ENCODE measurements at regions not wholly inside any gene's neighbourhood (a gene's known extent, or its start where the extent isn't known, plus 50 kb on each side); places are given as distances from the start of the nearest gene placed in this dataset.

GRCh38 chr11:4203603-4204360 is 109.2 kb downstream of the RRM1 start:
- H3K4me3 ChIP-seq (replicated peaks in 1 of 2; ENCODE audit: low read depth in 1 of 2, low read length in 2 of 2): no peak overlapping the region
- H3K27me3 ChIP-seq (ENCODE audit: insufficient read depth, low read length): no peaks in the 10 kb centered on the region
- POLR2A ChIA-PET: no interaction called here
- ATAC-seq (peak; percentile 58; the same call in 1 of the 2 replicates), DNase-seq (ENCODE audit: low read depth, low spot score) (no peak)
- H3K9me2 ChIP-seq (ENCODE audit: insufficient read depth): no peaks in the 10 kb centered on the region
- H3K36me3 ChIP-seq (ENCODE audit: control insufficient read depth in 1 of 2, insufficient read depth in 2 of 2, low read length in 2 of 2): no peaks in the 10 kb centered on the region
- no peaks in the 10 kb centered on the region for H3K4me1 ChIP-seq (ENCODE audit: control insufficient read depth in 1 of 2, insufficient read depth in 2 of 2, low read length in 2 of 2)
- no peaks in the 10 kb centered on the region for H3K79me2 ChIP-seq (ENCODE audit: insufficient read depth, low read length)
- H2AFZ ChIP-seq (ENCODE audit: low read depth, low read length, poor library complexity, severe bottlenecking): no peak overlapping the region
- no peaks in the 10 kb centered on the region for H3K9me3 ChIP-seq (ENCODE audit: control insufficient read depth in 1 of 2, insufficient read depth in 1 of 2, low read depth in 1 of 2, low read length in 2 of 2)
- CTCF ChIA-PET: interaction anchor here (0.8 to 1.7 kb wide), 3 partner anchors 16 to 336 kb away, joined by 5 to 6 read pairs (median 5); no protein-coding TSS in a partner anchor
- no peak overlapping the region for H3K27ac ChIP-seq (ENCODE audit: low read depth, low read length)
- H3K9ac ChIP-seq (ENCODE audit: low read length): no peak overlapping the region
- H3K4me2 ChIP-seq (ENCODE audit: low read length): no peak overlapping the region
- intact Hi-C loops (cut with micrococcal nuclease): no loop called here
- RAD21 ChIA-PET (ENCODE audit: low non-redundant PET in 1 of 2, low total read pairs in 2 of 2, uncharacterized antibody in 2 of 2, unreplicated experiment in 2 of 2): interaction anchor here in 1 of 2 experiments (0.9 kb wide), 1 partner anchor 16 kb away, joined by 6 read pairs; no protein-coding TSS in a partner anchor
- BruUV-seq (replicated peaks): no TSS peak
- no peaks in the 10 kb centered on the region for H4K20me1 ChIP-seq (ENCODE audit: insufficient read depth)
- no peak for TF ChIP-seq SP1 (IDR thresholded peaks at IDR 0.05; ENCODE audit: low read depth)
- TF ChIP-seq ATF3 (IDR thresholded peaks at IDR 0.05): no peak
- no peak for TF ChIP-seq SIN3A (IDR thresholded peaks at IDR 0.05; ENCODE audit: low read depth)
- TF ChIP-seq SRF (IDR thresholded peaks at IDR 0.05; ENCODE audit: low read depth): no peak
- peak; percentile 14; the same call in 1 of the 2 replicates for TF ChIP-seq RAD21 (IDR thresholded peaks at IDR 0.05; ENCODE audit: low read depth)
- TF ChIP-seq, protein P1, sequence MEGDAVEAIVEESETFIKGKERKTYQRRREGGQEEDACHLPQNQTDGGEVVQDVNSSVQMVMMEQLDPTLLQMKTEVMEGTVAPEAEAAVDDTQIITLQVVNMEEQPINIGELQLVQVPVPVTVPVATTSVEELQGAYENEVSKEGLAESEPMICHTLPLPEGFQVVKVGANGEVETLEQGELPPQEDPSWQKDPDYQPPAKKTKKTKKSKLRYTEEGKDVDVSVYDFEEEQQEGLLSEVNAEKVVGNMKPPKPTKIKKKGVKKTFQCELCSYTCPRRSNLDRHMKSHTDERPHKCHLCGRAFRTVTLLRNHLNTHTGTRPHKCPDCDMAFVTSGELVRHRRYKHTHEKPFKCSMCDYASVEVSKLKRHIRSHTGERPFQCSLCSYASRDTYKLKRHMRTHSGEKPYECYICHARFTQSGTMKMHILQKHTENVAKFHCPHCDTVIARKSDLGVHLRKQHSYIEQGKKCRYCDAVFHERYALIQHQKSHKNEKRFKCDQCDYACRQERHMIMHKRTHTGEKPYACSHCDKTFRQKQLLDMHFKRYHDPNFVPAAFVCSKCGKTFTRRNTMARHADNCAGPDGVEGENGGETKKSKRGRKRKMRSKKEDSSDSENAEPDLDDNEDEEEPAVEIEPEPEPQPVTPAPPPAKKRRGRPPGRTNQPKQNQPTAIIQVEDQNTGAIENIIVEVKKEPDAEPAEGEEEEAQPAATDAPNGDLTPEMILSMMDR (IDR thresholded peaks at IDR 0.05 in 2 of 3, conservative IDR thresholded peaks at IDR 0.05 in 1 of 3; ENCODE audit: borderline replicate concordance in 1 of 3, insufficient read depth in 1 of 3, low read depth in 2 of 3, low read length in 2 of 3): peak in 2 of 3 experiments; percentile 14 to 21; a peak in 2 of 6 replicates

GRCh38 chr11:4202749-4203148 is 108.2 kb downstream of the RRM1 start:
- TF ChIP-seq JUND (IDR thresholded peaks at IDR 0.05): no peak
- TF ChIP-seq ATF3 (IDR thresholded peaks at IDR 0.05): no peak
- TF ChIP-seq, protein P2, sequence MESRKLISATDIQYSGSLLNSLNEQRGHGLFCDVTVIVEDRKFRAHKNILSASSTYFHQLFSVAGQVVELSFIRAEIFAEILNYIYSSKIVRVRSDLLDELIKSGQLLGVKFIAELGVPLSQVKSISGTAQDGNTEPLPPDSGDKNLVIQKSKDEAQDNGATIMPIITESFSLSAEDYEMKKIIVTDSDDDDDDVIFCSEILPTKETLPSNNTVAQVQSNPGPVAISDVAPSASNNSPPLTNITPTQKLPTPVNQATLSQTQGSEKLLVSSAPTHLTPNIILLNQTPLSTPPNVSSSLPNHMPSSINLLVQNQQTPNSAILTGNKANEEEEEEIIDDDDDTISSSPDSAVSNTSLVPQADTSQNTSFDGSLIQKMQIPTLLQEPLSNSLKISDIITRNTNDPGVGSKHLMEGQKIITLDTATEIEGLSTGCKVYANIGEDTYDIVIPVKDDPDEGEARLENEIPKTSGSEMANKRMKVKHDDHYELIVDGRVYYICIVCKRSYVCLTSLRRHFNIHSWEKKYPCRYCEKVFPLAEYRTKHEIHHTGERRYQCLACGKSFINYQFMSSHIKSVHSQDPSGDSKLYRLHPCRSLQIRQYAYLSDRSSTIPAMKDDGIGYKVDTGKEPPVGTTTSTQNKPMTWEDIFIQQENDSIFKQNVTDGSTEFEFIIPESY (IDR thresholded peaks at IDR 0.05; ENCODE audit: extremely low read depth, insufficient replicate concordance, low read length): no peak
- no peak for TF ChIP-seq ELF1 (IDR thresholded peaks at IDR 0.05; ENCODE audit: borderline replicate concordance, low read depth)
- TF ChIP-seq YY1 (IDR thresholded peaks at IDR 0.05; ENCODE audit: extremely low read depth, insufficient replicate concordance, low read depth, low read length): no peak
- Histone ChIP-seq H3K79me2 (ENCODE audit: insufficient read depth, low read length) (no peaks in the 10 kb centered on the region), H3K9ac (ENCODE audit: low read length) (no peak overlapping the region), H4K20me1 (ENCODE audit: insufficient read depth) (no peaks in the 10 kb centered on the region), H3K9me2 (ENCODE audit: insufficient read depth) (no peaks in the 10 kb centered on the region), H3K9me3 (ENCODE audit: control insufficient read depth in 1 of 2, insufficient read depth in 1 of 2, low read depth in 1 of 2, low read length in 2 of 2) (no peaks in the 10 kb centered on the region), H2AFZ (ENCODE audit: low read depth, low read length, poor library complexity, severe bottlenecking) (no peak overlapping the region), H3K27ac (ENCODE audit: low read depth, low read length) (no peak overlapping the region), H3K4me3 (replicated peaks in 1 of 2; ENCODE audit: low read depth in 1 of 2, low read length in 2 of 2) (no peak overlapping the region), H3K36me3 (ENCODE audit: control insufficient read depth in 1 of 2, insufficient read depth in 2 of 2, low read length in 2 of 2) (no peaks in the 10 kb centered on the region), H3K4me2 (ENCODE audit: low read length) (no peak overlapping the region), H3K4me1 (ENCODE audit: control insufficient read depth in 1 of 2, insufficient read depth in 2 of 2, low read length in 2 of 2) (no peaks in the 10 kb centered on the region), H3K27me3 (ENCODE audit: insufficient read depth, low read length) (no peaks in the 10 kb centered on the region)
- no TSS peak for BruUV-seq (replicated peaks)
- no peak for ATAC-seq
- CTCF ChIA-PET: interaction anchor here (1.4 to 1.7 kb wide), 2 partner anchors 15 to 337 kb away, joined by 5 read pairs; no protein-coding TSS in a partner anchor
- RAD21 ChIA-PET (ENCODE audit: low non-redundant PET in 1 of 2, low total read pairs in 2 of 2, uncharacterized antibody in 2 of 2, unreplicated experiment in 2 of 2): no interaction called here
- POLR2A ChIA-PET: no interaction called here
- intact Hi-C loops (cut with micrococcal nuclease): no loop called here
- DNase-seq (ENCODE audit: low read depth, low spot score): no peak
